Globus pallidus (tissue), 1 donor: ENCODE measurements at regions not wholly inside any gene's neighbourhood (a gene's known extent, or its start where the extent isn't known, plus 50 kb on each side); places are given as distances from the start of the nearest gene placed in this dataset.
"Not testable (repeated sequence)": the region's sequence is repeated elsewhere in the genome, so short reads cannot be mapped to it uniquely, and the experiment has no call there.

Experiments used
- DNase-seq: peaks from one replicate; pipeline ENCODE4 v3.0.0-alpha.2; 2015; ENCODE audit warnings: low spot score

DNA sequence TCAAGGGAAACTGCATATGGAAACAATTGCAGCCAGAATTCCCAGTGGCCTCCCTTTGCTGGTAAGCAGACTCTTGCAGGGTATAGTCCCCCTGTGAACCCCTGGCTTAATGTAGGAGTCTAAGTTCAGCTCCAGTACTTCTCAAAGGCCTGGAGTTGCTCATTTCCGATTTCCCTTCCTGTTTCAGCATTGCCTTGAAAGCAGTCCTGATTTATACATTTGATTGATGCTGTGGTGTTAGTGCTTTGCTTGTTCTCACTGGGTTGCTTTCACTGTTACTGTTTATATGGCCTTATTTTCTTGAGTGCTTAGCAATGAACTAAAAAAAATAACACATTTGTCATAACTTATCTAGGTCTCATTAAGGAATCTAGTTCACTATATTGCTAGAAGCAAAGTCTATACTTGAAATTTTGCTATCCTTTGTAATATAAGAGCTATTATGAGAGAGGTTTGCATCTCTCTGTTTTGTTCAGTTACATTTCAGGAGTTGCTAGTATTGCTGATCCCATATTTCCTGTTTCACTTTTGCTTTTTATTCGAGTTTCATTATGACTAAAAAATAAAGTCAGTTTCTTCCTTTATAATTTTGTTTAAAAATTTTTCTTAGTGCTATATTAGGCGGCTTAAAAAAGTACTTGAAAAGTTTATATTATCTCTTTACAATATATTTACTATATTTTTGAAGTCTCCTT, 122.4 kb upstream of the NMUR2 start:
- no peak for DNase-seq

DNA sequence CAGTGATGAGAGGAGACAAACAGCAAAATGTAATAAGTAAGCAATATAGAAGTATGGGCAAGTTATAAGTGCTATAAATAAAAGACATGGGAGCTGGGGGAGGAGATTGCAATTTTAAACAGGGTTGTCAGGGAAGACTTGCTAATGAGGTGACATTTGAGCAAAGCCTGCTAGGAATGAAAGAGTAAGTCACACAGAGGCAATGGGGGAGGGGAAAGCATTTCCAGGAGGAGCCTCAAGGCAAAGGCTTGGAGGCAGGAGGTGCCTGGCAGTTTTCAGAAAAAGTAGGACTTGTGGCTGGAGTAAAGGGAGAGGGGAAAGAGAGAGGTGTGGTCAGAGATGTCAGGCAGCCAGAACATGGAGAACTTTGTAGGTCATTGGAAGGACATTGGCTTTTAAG, 124.4 kb upstream of the NMUR2 start:
- no peak for DNase-seq

DNA sequence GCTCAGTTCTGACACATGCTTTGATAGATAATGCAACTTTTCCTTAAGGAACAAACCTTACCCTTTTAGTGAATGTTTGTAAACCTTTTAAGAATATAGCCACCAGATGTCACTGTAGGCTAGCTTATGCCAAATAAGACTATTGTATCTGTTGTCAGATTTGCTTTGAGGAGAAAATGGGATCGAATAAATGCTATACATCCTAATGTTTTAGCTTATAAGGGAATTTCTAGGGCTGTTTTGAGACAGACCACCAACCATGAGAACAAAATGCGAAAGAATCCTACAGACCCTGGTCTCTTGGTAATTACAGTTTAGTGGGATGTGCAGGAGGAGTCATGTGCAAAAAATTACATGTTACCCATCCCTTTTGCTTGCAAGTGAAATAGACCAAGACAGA, 127.6 kb upstream of the NMUR2 start:
- peak; percentile 68 for DNase-seq

DNA sequence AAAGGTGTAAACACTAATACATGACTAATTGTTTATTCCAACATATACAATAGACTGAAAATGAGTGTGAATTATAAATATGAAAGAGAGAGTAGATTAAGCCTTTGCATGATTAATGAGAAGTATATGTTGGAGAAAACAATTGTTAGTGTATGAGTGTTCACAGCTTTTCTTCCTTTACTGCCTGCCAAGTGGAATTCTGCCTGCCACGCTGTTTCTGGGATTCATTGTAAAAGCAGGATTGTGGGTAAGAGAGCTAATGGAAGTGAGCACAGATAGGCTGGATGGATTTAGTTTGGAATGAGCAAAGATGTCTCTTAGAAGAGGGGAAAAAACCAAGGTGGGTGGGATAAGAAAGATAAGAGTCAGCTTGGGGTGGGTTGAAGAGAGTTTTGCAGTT, 129.6 kb upstream of the NMUR2 start:
- no peak for DNase-seq

DNA sequence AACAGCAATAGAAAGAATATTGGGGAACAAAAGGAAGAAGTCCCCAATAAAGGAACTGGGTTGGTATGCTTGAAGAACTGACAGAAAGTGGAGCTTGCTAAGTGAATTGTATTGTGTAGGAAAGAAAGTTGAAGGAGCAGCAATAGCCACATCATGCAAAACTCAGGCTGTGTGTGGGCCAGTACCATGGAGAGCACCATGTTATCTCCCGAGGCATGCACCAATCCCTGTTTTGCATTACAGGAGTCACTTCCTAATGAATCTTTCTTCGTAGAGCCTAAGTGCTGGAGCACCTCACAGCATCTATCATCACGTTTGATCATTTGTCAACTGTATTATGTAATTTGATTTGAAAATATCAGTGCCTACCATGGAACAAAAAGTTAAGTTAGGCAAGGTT, 137.7 kb upstream of the NMUR2 start:
- no peak for DNase-seq

DNA sequence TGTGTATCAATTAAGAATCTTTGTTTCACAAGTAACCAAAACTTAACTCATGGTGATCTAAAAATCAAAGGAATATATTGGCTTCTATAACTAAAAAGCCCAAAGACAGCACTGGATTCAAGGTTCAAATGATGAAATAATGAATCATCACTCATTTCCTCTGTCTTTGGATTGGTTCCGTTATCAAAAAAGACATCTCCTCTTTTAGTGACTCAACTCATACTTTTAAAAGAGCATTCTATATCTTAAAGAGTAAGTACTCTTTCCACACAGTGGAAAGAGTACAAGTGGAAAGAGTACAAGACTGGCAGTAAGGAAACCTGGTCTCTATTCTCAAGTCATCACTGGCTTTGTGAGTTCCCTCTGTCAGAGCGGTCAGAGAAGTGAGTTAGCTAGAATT, 141.4 kb upstream of the NMUR2 start:
- DNase-seq, result no peak

DNA sequence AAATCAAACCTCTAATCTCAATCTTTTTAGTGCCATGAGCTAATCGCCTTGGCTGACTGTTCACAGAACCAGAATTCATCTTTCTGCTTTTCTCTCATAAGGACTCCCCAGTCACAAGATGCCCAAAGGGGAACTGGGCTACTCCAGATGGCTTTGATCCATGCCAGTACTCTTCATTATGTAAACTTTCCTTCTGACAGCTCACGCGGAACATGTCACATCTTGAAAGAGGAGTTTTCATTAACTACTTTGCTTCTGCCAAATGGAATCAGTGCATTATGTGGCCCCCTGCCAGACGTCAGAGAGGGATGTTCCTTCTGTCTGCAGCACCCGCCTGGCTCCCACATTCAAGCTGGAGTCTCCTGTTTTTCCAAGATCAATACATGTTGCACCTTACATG, 142.1 kb upstream of the NMUR2 start:
- no peak for DNase-seq

DNA sequence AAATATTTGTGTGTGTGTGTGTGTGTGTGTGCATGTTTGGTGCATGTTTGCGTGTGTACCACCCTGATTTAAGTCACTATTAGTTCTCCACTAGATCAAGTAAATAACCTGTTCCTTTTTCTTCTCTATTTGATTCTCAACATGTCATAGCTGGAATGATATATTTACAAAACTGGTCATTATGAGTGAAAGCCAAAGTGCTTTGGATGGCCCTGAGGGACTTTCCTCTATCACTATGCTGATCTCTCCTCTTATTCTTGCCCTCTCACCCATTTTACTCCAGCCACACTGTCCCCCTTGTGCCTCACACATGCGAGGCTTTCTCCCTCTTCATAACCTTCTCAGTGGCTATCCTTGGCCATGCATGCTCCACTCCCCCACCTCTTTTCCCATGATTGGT, 144.6 kb upstream of the NMUR2 start:
- no peak for DNase-seq

DNA sequence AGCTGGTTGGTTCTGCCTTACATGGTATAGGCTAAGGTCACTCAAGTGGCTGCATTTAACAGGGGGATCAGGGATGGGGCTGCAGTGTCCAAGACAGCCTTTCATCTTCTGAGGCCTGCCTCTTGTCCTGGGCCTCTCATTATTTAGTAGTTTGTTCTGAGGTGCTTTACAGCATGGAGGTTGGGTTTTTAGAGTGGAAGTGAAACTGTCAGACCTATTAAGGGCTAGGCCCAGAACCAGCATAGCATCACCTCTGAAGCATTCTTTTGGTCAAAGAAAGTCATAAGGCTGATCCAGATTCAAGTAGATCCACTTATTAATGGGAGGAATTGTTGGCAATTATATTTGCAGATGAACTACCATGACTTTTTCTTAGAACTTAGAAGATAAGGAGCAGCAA, 146.0 kb upstream of the NMUR2 start:
- no peak for DNase-seq

DNA sequence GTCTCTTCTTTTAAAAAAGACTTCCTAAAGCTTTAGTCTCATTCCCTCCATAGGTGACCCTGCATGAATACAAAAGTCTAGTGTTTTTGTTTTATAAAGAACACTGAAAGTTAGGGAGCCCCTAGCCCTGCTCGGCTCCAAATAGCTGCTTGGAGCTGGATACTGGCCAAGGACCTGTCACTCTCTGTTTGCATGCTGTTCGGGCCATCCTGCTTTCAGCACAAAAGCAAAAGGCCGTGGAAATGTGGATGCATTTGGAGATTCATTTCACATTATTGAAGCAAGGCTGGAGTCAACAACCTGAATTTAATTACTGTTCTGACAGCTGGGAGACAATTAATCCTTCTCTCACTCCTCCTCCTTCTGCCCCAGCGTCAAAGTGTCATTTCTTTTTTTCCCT, 151.7 kb upstream of the NMUR2 start:
- DNase-seq, result no peak

DNA sequence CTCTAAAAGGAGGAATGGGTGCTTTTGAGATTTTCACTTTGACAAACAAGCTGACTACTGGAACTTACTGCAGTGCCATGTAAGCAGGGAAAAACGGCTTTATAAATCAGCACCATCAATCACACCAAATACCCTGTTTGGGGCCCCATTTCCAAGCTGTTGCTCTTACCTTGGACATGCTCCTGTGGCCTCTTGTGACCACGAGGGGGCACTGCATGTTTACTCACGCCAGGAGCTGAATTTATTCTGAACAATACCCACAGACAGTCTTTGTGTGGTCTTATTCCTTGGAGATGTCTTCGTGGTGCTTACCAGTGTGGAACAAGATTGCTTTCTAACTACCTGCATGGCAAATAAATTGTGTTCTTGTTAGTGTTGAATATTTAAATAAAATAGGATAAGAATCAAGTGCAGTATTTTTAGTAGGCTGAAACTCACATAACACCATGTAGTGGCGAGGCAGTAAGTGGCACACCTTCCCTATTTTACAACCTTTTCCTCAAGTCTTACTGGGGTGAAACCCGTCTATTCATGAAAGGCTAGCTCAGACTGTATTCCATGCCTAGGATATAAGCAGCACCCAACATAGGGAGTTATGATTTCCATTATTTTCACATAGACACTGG, 155.5 kb upstream of the NMUR2 start:
- DNase-seq, result peak; percentile 67

DNA sequence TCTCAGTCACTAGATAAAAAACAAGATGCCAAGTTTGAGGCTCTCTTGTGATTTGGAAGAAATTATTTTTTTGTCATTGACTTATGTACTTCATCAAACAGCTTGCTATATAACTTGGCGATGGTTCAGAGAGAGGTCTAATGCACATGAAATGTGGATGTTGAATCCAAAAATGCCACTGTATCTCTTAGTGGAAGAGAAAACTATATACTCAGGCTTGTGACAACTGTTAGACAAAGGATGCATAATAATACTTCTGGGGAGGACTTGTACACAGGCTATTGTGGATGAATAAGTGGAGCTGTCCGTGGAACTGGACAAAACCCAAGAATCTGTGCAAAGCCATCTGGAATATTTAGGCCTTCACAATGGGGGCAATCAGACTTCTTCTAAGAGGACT, 162.9 kb upstream of the NMUR2 start:
- peak; percentile 88 for DNase-seq

DNA sequence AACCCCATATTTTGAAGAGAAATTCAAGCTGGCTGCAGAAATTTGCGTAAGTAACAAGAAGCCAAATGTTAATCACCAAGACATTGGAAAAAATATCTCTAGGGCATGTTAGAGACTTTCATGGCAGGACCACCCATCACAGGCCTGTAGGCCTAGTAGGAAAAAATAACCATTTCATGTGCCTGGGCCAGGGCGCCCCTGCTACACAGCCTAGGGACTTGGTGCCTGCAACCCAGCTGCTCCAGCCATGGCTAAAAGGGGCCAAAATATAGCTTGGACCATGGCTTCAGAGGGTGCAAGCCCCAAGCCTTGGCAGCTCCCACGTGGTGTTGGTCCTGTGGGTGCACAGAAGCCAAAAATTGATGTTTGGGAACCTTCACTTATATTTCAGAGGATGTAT, 167.7 kb upstream of the NMUR2 start:
- no peak for DNase-seq

DNA sequence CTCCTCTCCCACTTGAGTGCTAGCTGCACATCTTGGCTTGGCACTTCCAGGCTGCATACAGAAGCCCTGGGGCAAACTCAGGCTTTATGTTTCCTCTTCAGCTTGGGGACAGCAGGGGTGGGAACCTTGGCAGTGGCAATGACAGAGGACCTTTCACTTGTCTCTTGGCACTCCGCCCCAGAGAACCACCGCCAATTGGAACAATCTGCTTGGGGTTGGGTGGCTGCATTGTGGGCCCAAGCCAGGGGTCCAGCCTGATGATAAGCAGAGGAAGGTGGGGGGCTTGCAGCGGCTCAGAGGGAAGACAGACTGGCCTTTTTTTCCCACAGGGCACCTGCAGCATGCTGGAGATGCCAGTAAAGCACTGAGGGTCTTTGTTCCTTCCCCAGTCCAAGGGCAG, 179.0 kb upstream of the NMUR2 start:
- DNase-seq, result no peak

DNA sequence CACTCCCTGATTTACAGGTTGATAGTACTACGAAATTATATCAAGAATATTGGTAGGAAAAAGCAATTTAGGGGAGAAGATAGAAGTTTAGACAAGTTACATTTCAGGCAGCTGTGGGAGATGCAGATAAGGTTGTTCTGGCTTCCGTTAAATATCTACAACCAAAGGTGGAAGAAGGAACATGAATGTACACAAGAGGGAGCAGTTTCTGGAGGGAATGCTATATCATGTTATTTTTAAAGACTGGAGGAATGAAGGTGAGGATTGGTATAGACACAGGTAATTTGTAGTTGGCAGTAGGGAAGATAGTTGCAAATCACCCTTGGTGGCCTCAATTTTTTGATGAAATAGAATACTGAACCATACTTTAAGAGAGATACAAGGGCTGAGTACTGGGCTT, 187.3 kb upstream of the NMUR2 start:
- DNase-seq, result no peak

DNA sequence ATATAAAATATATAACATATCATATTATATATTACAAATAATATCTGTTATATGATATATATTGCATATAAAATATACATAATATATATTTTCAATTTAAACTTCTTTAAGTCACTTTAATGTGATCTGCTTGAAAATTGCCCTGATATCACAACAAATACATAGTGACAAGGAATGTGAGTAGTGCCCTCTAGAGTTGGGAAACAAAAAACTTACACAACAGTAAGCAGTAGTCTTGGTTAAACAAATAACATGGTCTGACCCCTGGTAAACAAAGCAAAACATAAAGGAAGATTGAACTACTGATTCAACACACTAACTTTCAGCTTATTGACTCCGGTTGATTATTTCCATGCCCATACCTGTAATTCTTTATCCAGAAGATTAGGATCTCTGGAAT, 188.3 kb upstream of the NMUR2 start:
- DNase-seq, result peak; percentile 19

DNA sequence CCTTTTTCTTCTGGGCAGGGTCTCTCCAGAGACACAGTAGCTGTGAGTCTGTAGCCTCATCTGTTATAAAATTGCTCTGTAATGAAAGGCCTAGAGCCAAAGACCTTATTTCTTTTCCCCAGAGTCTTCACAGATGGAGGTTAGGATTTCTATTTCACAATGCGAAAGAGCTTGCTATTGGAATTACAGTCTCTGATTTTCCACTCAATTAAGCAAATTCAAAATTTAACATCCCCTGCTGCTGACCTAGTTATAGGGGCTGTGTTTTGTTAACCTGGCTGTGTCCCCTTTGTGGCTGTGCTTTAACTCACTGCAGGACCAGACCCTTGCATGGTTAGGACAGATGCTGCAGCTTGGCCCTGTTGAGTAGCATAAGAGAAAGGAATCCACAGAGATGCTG, 190.3 kb upstream of the NMUR2 start:
- DNase-seq, result no peak

DNA sequence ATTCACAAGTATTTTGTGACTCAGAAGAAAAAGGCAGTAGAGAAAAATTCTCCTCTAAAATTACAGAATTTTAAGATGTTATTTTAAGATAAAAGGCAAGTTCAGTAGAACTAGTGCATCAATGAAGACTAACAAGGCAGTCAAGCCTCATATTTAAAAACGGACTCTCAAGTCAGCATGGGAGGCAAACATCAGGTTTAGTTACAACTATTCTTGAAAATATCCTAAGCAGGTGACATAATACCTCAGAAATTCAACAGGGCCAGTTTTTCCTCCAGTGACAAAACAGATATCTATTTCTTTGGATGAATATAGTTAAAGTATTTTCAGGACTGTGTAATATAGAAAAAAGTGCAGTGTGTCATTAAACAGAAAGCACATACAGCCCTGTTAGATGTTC, 194.0 kb upstream of the NMUR2 start:
- no peak for DNase-seq

DNA sequence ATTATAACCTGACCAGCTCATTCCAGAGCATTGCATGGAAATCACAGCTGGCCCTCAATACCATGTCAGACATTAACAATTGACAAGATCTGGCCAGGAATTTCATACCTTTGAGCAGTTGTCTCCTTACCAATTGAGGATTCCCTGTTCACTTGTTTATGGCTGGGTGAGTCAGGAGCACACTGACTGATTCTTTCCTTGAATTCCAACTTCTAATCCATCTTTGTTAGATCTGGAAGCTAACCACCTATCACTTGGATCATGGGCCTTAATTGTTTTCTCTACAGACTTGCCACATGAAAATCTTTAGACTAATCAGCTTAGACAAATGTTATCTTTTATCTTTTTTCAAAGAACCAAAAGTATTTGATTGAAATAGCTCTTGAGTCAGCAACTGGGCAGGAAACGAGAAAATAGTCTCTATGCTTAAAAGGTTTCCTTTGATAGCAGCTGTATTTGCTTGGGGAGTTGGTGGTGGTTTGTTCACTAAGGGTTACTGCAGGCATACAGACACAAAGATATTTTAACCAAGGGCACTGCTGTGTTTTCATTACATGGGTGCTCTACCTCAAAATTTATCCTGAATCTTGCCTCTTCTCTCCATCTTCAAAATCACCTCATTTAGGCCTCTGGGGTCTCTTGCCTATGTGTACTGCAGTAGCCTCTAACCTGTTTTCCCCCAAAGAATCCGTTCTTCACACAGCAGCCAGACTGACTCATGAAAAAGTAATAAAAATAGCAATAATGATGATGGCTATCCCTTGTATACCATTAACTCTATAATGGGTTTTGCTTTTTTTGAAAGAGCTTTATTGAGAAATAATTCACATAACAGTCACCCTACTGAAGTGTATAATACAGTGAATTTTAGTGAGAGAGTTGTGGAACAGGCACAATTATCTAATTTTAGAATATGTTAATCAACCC, 197.0 kb upstream of the NMUR2 start:
- DNase-seq, result no peak

DNA sequence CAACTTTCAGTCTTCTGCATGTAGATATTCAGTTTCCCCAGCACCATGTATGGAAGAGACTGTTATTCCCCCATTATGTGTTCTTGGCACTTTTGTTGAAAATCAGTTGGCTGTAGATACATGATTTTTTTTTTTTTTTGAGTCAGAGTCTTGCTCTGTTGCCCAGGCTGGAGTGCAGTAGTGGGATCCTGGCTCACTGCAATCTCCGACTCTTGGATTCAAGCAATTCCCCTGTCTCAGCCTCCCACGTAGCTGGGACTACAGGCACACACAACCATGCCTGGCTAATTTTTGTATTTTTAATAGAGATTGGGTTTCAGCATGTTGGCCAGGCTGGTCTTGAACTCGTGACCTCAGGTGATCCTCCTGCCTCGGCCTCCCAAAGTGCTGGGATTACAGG, 201.0 kb upstream of the NMUR2 start:
- not testable (repeated sequence) for DNase-seq

DNA sequence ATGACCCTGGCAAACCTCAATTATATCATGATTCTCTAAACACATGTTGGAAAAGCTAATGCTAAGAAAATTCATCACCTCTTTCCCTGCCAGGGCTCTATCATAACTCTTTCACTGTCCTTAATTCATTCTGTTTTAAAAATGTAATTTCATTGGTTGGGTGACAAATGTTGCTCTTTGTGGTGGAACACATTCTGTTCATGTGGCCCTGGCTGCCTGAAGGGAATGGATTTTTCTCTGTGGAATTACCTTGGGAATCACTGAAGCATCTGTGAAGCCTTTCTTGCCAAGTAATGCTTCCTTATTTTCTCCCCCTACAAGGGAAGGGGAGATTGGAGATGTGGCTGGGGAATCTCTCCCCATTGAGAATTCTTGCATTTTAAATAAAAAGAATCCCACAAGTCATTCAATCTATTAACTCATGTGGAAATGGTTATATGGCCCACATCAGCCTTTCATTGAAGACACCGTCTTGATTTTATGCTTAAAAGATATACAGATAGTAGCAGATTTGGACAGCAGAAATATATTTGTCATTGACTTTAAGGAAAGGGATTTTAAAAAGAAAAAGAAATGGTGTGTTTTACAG, 201.8 kb upstream of the NMUR2 start:
- no peak for DNase-seq

DNA sequence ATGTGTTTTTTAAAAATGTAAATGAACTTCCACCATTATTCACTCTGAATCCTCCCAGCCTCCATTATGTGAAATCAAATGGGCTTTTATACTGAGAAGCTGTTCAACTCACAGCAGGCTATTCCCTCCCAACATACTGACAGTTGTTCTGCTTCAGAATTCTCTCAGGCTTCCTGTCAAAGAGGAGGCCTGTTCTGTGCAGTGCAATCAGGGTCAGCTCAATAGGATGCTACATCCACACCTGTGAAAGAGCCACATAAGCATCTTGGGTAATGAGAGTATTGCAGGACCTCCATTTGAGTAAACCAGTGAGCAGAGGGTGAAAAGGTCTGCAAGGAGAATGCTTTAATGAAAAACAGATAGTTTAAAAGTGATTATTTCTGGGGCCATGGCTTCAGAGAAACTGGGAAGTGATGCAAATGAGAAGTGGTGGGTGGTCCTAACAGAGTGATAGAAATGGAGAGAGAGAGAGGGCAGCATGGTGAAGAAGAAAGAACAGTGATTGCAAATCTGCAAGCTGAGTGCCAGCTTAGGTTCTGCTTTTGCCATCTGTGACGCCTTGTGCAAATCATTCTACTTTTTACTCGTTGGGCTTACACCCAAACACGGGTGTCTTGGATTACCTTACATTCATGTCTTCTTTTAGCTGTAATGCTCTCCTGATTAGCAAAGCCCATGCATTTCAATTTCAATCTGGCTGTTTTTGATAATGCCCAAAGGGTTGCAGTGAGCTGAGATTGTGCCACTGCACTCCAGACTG, 202.5 kb upstream of the NMUR2 start:
- DNase-seq, result peak; percentile 29
